WERI-Rb-1 (cell line): ENCODE measurements at regions not wholly inside any gene's neighbourhood (a gene's known extent, or its start where the extent isn't known, plus 50 kb on each side); places are given as distances from the start of the nearest gene placed in this dataset.

Experiments used
- DNase-seq: peaks from one replicate; pipeline ENCODE4 v3.0.0-alpha.2; 2020
- H3K27ac ChIP-seq: fragments of 250-450 bp; sonication (Bioruptor Pico); 2 replicates; pipeline ENCODE4 v1.5.1; 2020; ENCODE audit warnings: mild to moderate bottlenecking, moderate library complexity
- H3K27me3 ChIP-seq: fragments of 250-450 bp; sonication (Bioruptor Pico); 2 replicates; pipeline ENCODE4 v1.5.1; 2021; ENCODE audit warnings: mild to moderate bottlenecking, low read depth, moderate library complexity; ENCODE audit not compliant: insufficient read depth, severe bottlenecking
- H3K36me3 ChIP-seq: fragments of 250-450 bp; sonication (Bioruptor Pico); 2 replicates; pipeline ENCODE4 v1.5.1; 2020; ENCODE audit warnings: mild to moderate bottlenecking, moderate library complexity
- H3K4me3 ChIP-seq: 2 replicates; pipeline ENCODE4 v1.5.1; 2011; ENCODE audit warnings: low read depth, mild to moderate bottlenecking, control low read depth, low read length
- H3K9me3 ChIP-seq: fragments of 250-450 bp; sonication (Bioruptor Pico); 2 replicates; pipeline ENCODE4 v1.5.1; 2021; ENCODE audit warnings: mild to moderate bottlenecking, moderate library complexity; ENCODE audit not compliant: severe bottlenecking
- TF ChIP-seq, protein P1 (sequence below): IDR thresholded peaks from 2 replicates; pipeline ENCODE4 v1.5.1; 2011; ENCODE audit warnings: low read depth, mild to moderate bottlenecking, control low read depth, inconsistent platforms, low read length

DNA sequence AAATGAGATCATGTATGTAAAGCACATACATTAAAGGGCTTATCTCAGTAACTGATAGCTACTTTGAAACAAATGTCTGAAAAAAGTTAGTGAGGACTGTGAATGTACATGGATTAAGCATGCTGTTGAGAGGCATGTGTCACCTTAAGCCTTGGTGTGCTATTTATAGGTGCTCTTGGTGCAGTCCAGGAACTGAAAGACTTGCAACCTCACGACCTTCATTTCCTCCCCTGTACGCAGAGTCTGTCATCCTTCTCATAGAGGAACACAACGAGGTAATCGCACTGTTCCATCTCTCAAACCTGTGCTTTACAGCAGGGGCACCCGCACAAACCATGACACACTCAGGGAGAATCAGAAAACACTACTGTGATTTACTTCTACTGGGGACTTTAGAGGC is 65.6 kb downstream of the UFM1 start:
- Histone ChIP-seq H3K9me3 (no peaks in the 10 kb centered on the region), H3K4me3 (no peak overlapping the region), H3K27me3 (no peaks in the 10 kb centered on the region), H3K36me3 (no peaks in the 10 kb centered on the region), H3K27ac (no peak overlapping the region)
- DNase-seq = peak; percentile 8
- TF ChIP-seq, protein P1, sequence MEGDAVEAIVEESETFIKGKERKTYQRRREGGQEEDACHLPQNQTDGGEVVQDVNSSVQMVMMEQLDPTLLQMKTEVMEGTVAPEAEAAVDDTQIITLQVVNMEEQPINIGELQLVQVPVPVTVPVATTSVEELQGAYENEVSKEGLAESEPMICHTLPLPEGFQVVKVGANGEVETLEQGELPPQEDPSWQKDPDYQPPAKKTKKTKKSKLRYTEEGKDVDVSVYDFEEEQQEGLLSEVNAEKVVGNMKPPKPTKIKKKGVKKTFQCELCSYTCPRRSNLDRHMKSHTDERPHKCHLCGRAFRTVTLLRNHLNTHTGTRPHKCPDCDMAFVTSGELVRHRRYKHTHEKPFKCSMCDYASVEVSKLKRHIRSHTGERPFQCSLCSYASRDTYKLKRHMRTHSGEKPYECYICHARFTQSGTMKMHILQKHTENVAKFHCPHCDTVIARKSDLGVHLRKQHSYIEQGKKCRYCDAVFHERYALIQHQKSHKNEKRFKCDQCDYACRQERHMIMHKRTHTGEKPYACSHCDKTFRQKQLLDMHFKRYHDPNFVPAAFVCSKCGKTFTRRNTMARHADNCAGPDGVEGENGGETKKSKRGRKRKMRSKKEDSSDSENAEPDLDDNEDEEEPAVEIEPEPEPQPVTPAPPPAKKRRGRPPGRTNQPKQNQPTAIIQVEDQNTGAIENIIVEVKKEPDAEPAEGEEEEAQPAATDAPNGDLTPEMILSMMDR = no peak

DNA sequence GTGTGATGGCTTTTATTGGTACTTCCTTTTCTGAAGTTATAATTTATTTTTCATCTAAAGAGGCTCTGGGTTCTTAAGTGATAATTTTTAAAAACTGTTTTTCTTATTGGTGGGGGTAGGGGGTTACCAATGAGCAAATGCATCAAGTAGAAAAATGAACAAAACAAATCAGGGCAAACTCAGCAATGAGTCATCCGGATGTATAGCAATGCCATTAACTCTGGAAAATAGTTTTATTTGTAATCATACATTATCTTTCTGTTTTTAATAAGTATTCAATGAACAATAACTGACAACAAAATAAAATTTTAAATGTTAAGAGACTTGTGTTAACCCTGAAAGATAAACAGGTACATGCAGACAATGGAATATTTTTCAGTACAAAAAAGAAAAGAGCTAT is 67.6 kb downstream of the UFM1 start:
- no peaks in the 10 kb centered on the region for H3K27me3 ChIP-seq
- no peak overlapping the region for H3K27ac ChIP-seq
- H3K9me3 ChIP-seq = no peaks in the 10 kb centered on the region

DNA sequence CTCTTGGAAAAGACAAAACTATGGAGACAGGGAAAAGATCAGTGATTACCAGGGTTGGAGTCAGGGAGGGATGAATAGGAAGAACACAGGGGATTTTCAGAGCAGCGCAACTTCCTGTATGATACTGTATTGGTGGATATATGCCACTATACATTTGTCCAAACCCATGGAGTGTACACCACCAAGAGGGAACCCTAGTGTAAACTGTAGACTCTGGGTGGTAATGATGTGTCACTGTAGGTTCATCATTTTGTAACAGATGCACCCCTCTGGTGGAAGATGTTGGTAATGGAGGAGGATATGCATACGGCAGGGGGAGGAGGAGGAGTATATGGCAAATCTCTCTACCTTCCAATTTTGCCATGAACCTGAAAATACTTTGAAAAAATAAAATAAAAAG is 68.1 kb downstream of the UFM1 start:
- TF ChIP-seq, protein P1 = 0 out of 2 replicates have a peak, but pooled peaks have one; percentile 19

More for the DNA sequence above, 67.6 kb downstream of the UFM1 start:
- no peak for DNase-seq
- no peaks in the 10 kb centered on the region for H3K36me3 ChIP-seq
- TF ChIP-seq, protein P1 = no peak
- H3K4me3 ChIP-seq = no peak overlapping the region

GRCh38 chr13:38418286-38418685 is 68.6 kb downstream of the UFM1 start:
- Histone ChIP-seq H3K36me3 (no peaks in the 10 kb centered on the region), H3K27me3 (no peaks in the 10 kb centered on the region), H3K27ac (no peak overlapping the region), H3K9me3 (no peaks in the 10 kb centered on the region), H3K4me3 (no peak overlapping the region)
- TF ChIP-seq, protein P1 = no peak
- no peak for DNase-seq

More for the DNA sequence above, 68.1 kb downstream of the UFM1 start:
- no peak overlapping the region for H3K4me3 ChIP-seq
- H3K9me3 ChIP-seq = no peaks in the 10 kb centered on the region
- H3K27ac ChIP-seq = no peak overlapping the region
- no peaks in the 10 kb centered on the region for H3K27me3 ChIP-seq
- peak; percentile 18 for DNase-seq
- H3K36me3 ChIP-seq = no peaks in the 10 kb centered on the region

GRCh38 chr13:38419312-38419873 is 69.7 kb downstream of the UFM1 start:
- TF ChIP-seq, protein P1 = no peak
- Histone ChIP-seq H3K27ac (no peak overlapping the region), H3K27me3 (no peaks in the 10 kb centered on the region), H3K9me3 (no peaks in the 10 kb centered on the region), H3K36me3 (no peaks in the 10 kb centered on the region), H3K4me3 (no peak overlapping the region)
- no peak for DNase-seq
